CD4-positive, CD25-positive, alpha-beta regulatory T cell (primary cell): ENCODE measurements at regions not wholly inside any gene's neighbourhood (a gene's known extent, or its start where the extent isn't known, plus 50 kb on each side); places are given as distances from the start of the nearest gene placed in this dataset.
A peak's percentile ranks its signal among the peaks of the same experiment; 100 is the strongest.
"Not testable (repeated sequence)": the region's sequence is repeated elsewhere in the genome, so short reads cannot be mapped to it uniquely, and the experiment has no call there.

Experiments used
- ATAC-seq, 2 donors: fragments of 150-1000 bp; cut with Tn5 transposase; one replicate each; pipeline ENCODE4 v1.10.0; 2021; ENCODE audit warnings: low read depth in 2 of 2, moderate number of reproducible peaks in 2 of 2, moderate library complexity in 1 of 2
- DNase-seq, 3 donors: peaks; one replicate each; pipeline versions ENCODE4 v3.0.0 to v3.0.0-alpha.2; 2012 to 2022; ENCODE audit warnings: mixed read lengths in 1 of 3
- H3K27ac ChIP-seq: one replicate; pipeline ENCODE4 v1.7.0; 2013; ENCODE audit warnings: mild to moderate bottlenecking, low read length; ENCODE audit not compliant: insufficient read depth, poor library complexity, severe bottlenecking
- H3K27me3 ChIP-seq: one replicate; pipeline ENCODE4 v1.7.0; 2013; ENCODE audit warnings: low read length; ENCODE audit not compliant: control insufficient read depth, insufficient read depth
- H3K36me3 ChIP-seq: one replicate; pipeline ENCODE4 v1.7.0; 2013; ENCODE audit warnings: mild to moderate bottlenecking, low read length, moderate library complexity; ENCODE audit not compliant: control insufficient read depth, insufficient read depth
- H3K4me1 ChIP-seq: 2 replicates; pipeline ENCODE4 v1.7.0; 2013; ENCODE audit warnings: mild to moderate bottlenecking, low read length; ENCODE audit not compliant: insufficient read depth, control insufficient read depth, poor library complexity, severe bottlenecking
- H3K4me3 ChIP-seq: one replicate; pipeline ENCODE4 v1.7.0; 2013; ENCODE audit warnings: low read depth, mild to moderate bottlenecking, low read length, moderate library complexity
- H3K9me3 ChIP-seq, 2 experiments: 1 replicate in 1 of 2; 2 replicates in 1 of 2; pipeline ENCODE4 v1.7.0; 2013; ENCODE audit warnings: low read length in 2 of 2, mild to moderate bottlenecking in 1 of 2, moderate library complexity in 1 of 2; ENCODE audit not compliant: control insufficient read depth in 2 of 2
- H3K27ac Mint-ChIP-seq, 3 donors: one replicate each; pipeline ENCODE4 v1.8.0; 2020 to 2022; ENCODE audit warnings: mild to moderate bottlenecking in 3 of 3, mixed read lengths in 3 of 3, moderate library complexity in 2 of 3
- H3K27me3 Mint-ChIP-seq: one replicate; pipeline ENCODE4 v1.8.0; 2022; ENCODE audit warnings: mild to moderate bottlenecking, mixed read lengths
- H3K36me3 Mint-ChIP-seq: one replicate; pipeline ENCODE4 v1.8.0; 2020; ENCODE audit warnings: mixed read lengths
- H3K4me1 Mint-ChIP-seq, 4 donors: one replicate each; pipeline ENCODE4 v1.8.0; 2020 to 2022; ENCODE audit warnings: mixed read lengths in 4 of 4, mild to moderate bottlenecking in 1 of 4
- H3K4me3 Mint-ChIP-seq, 4 donors: one replicate each; pipeline ENCODE4 v1.8.0; 2020 to 2022; ENCODE audit warnings: mild to moderate bottlenecking in 4 of 4, mixed read lengths in 4 of 4, moderate library complexity in 3 of 4
- H3K9me3 Mint-ChIP-seq, 7 donors: one replicate each; pipeline ENCODE4 v1.8.0; 2020 to 2022; ENCODE audit warnings: mixed read lengths in 7 of 7, mild to moderate bottlenecking in 3 of 7, moderate library complexity in 2 of 7

DNA sequence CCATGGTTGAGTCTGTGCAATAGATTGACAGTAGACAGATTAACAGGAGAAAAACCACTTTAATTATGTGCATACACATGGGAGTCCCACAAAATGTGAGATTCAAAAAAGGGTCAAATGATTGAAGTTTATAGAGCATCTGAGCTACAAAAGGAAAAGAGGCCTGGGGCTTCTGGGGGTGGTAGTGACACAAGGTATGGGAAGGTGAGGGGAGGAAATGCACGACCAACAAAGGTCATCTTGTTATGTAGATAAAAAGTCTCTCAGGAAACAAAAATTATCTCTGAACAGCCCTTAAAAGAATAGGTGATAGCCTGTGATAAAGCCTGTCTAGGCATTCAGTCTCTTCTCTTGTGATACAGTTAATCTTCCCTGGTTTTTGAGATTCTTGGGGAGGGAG is 141.7 kb downstream of the SEC23IP start:
- ATAC-seq (no peak), DNase-seq (no peak)
- Histone ChIP-seq H3K4me3 (no peak overlapping the region), H3K27me3 (peaks cover 6% of the 10 kb centered on the region), H3K36me3 (no peaks in the 10 kb centered on the region), H3K4me1 (no peaks in the 10 kb centered on the region), H3K27ac (no peak overlapping the region), H3K9me3 (no peaks in the 10 kb centered on the region)
- Mint-ChIP-seq H3K9me3 (peaks cover 0 to 2% (median 0%) of the 10 kb centered on the region in 7 donors), H3K4me1 (no peaks in the 10 kb centered on the region), H3K4me3 (no peak overlapping the region), H3K27me3 (peaks cover 28% of the 10 kb centered on the region), H3K27ac (no peak overlapping the region), H3K36me3 (no peaks in the 10 kb centered on the region)

DNA sequence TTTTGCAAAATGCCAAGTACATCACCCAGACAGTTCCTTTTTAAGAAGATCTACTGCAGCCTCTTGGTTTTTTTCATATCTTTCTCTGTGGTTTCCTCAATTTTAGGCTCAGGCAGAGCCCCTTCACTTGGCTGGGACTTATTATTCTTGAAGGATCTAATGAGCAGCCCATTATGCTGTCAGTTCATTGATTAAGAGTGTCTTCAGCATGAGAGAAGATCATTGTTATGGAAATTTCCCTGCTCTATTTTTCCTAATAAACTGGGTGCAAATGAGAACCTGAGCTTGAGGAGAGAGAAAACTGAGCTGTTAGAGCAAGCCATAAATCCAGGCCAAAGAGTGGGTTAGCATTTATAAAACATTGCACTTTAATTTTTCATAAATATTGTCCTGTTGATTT is 146.5 kb downstream of the SEC23IP start:
- Mint-ChIP-seq H3K9me3 (peaks cover 0 to 2% (median 0%) of the 10 kb centered on the region in 7 donors), H3K4me1 (no peaks in the 10 kb centered on the region), H3K27me3 (peaks cover 19% of the 10 kb centered on the region), H3K4me3 (no peak overlapping the region), H3K27ac (no peak overlapping the region), H3K36me3 (no peaks in the 10 kb centered on the region)
- H3K9me3 ChIP-seq, result no peaks in the 10 kb centered on the region
- no peak overlapping the region for H3K4me3 ChIP-seq
- no peaks in the 10 kb centered on the region for H3K4me1 ChIP-seq
- no peak overlapping the region for H3K27ac ChIP-seq
- no peaks in the 10 kb centered on the region for H3K27me3 ChIP-seq
- DNase-seq (no peak), ATAC-seq (no peak)
- H3K36me3 ChIP-seq, result no peaks in the 10 kb centered on the region

DNA sequence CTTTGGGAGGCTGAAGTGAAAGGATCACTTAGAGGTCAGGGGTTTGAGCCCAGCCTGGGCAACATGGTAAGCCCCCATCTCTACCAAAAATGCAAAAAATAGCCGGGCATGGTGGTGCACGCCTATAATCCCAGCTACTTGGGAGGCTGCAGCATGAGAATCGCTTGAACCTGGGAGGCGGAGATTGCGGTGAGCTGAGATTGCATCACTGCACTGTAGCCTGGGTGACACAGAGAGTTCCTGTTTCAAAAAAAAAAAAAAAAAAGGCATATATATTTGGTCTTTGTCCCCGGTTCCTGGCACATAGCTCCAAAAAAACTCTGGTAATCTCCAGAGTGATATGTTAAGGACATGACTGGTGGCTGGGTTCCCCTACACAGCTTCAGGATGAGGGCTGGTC is 147.3 kb downstream of the SEC23IP start:
- H3K4me3 Mint-ChIP-seq, result no peak overlapping the region
- no peaks in the 10 kb centered on the region for H3K4me1 Mint-ChIP-seq
- H3K4me3 ChIP-seq, result no peak overlapping the region
- no peak overlapping the region for H3K27ac Mint-ChIP-seq
- H3K36me3 Mint-ChIP-seq, result no peaks in the 10 kb centered on the region
- DNase-seq (no peak), ATAC-seq (no peak)
- H3K27me3 ChIP-seq, result no peaks in the 10 kb centered on the region
- peaks cover 0 to 2% (median 0%) of the 10 kb centered on the region in 7 donors for H3K9me3 Mint-ChIP-seq
- H3K27me3 Mint-ChIP-seq, result peaks cover 11% of the 10 kb centered on the region
- H3K27ac ChIP-seq, result no peak overlapping the region
- no peaks in the 10 kb centered on the region for H3K36me3 ChIP-seq
- H3K9me3 ChIP-seq, result no peaks in the 10 kb centered on the region
- no peaks in the 10 kb centered on the region for H3K4me1 ChIP-seq

DNA sequence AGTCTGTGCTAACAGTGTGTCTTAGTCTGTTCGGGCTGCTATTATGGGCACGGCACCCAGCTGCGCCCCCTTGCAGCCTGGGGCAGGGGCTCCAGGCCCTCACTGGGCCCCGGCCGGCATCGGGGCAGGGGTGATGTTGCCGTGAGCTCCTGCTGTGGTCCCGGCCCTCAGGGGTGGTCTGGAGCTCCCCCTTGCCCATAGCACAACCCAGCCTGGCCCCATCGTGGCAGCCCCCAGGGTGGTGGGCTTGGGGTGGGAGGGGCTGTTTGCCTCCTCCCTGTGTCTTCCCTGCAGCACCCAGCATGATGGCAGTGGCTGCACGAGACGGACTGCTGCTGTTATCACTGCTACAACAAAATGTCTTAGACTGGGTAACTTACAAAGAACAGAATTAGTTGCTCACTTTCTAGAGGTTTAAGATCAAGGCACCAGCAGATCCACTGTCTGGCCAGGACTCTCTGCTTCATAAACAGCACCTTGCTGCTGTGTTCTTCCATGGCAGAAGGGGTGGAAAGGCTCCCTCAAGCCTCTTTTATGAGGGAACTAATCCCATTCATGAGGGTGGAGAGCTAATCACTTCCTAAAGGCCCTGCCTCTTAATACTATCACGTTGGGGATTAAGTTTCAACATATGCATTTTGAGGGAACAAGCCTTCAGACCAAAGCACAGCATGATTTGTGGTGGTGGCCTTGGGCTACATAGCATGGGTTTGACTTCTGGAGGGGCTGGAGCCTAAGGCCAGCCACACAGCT is 149.5 kb downstream of the SEC23IP start:
- H3K4me3 ChIP-seq, result no peak overlapping the region
- ATAC-seq (no peak), DNase-seq (no peak)
- no peak overlapping the region for H3K27ac ChIP-seq
- Mint-ChIP-seq H3K9me3 (peaks cover 0 to 3% (median 0%) of the 10 kb centered on the region in 7 donors), H3K36me3 (no peaks in the 10 kb centered on the region), H3K27ac (no peak overlapping the region), H3K27me3 (no peaks in the 10 kb centered on the region), H3K4me1 (no peaks in the 10 kb centered on the region), H3K4me3 (no peak overlapping the region)
- H3K9me3 ChIP-seq, result no peaks in the 10 kb centered on the region
- H3K4me1 ChIP-seq, result no peaks in the 10 kb centered on the region
- H3K27me3 ChIP-seq, result no peaks in the 10 kb centered on the region
- H3K36me3 ChIP-seq, result no peaks in the 10 kb centered on the region

DNA sequence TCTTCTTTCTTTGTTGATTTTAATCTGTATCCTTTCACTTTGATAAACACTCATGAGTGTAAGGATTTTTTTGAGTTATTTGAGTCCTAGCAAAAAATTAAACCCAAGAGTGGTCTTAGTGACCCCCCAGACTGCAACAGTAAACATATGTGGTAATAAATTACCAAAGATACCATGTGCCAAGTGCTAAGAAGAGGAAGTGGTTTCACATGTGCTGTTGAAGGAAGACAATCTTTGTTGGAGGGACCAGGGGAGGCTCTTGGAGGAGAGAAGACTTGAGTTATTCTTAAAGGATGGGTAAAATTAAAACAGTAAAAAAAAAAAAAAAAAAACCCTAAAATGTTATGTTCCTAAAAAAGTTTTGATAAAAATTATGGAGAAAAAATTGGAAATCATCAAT is 150.2 kb downstream of the SEC23IP start:
- H3K36me3 ChIP-seq, result no peaks in the 10 kb centered on the region
- ATAC-seq, result no peak
- H3K4me1 ChIP-seq, result no peaks in the 10 kb centered on the region
- no peaks in the 10 kb centered on the region for H3K27me3 Mint-ChIP-seq
- no peaks in the 10 kb centered on the region for H3K27me3 ChIP-seq
- H3K9me3 Mint-ChIP-seq, result peaks cover 0 to 4% (median 0%) of the 10 kb centered on the region in 7 donors
- H3K9me3 ChIP-seq, result no peaks in the 10 kb centered on the region
- H3K4me3 Mint-ChIP-seq, result no peak overlapping the region
- no peak overlapping the region for H3K4me3 ChIP-seq
- H3K36me3 Mint-ChIP-seq, result no peaks in the 10 kb centered on the region
- H3K27ac ChIP-seq, result no peak overlapping the region
- DNase-seq, result no peak
- no peak overlapping the region for H3K27ac Mint-ChIP-seq
- H3K4me1 Mint-ChIP-seq, result no peaks in the 10 kb centered on the region

DNA sequence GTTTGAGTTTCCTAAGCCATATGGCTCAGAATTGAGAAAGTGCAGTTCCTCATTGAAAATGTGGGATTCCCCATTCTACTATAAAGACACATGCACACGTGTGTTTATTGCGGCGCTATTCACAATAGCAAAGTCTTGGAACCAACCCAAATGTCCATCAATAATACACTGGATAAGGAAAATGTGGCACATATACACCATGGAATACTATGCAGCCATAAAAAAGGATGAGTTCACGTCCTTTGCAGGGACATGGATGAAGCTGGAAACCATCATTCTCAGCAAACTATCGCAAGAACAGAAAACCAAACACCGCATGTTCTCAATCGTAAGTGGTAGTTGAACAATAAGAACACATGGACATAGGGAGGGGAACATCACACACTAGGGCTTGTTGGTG is 154.8 kb downstream of the SEC23IP start:
- not testable (repeated sequence) for H3K36me3 Mint-ChIP-seq, H3K27ac ChIP-seq, H3K9me3 ChIP-seq, DNase-seq, H3K4me1 ChIP-seq, H3K27me3 Mint-ChIP-seq, H3K27me3 ChIP-seq, ATAC-seq, H3K4me3 ChIP-seq, H3K4me1 Mint-ChIP-seq, H3K4me3 Mint-ChIP-seq, H3K36me3 ChIP-seq, H3K9me3 Mint-ChIP-seq
- peak overlapping the region in 1 of 3 donors; percentile 19 for H3K27ac Mint-ChIP-seq

DNA sequence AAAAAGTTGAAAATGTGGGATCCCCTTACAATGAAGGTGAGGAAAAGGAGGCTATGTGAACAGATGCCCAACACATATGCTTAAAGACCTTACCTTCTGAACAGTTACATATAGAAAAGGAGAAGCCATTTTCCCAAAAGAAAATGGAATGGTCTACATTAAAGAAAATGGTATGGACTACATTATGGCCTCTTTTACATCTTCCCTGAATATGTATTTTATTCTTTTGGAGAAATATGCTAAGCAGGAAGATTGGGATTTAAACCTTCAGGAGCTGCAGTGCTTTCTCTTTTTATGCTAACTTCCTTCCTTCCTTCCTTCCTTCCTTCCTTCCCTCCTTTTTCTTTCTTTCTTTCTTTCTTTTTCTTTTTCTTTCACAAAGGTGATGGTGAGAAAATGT is 155.4 kb downstream of the SEC23IP start:
- H3K4me1 Mint-ChIP-seq, result no peaks in the 10 kb centered on the region
- peaks cover 0 to 4% (median 0%) of the 10 kb centered on the region in 7 donors for H3K9me3 Mint-ChIP-seq
- Histone ChIP-seq H3K4me1 (no peaks in the 10 kb centered on the region), H3K27ac (no peak overlapping the region), H3K36me3 (no peaks in the 10 kb centered on the region), H3K9me3 (no peaks in the 10 kb centered on the region), H3K4me3 (no peak overlapping the region), H3K27me3 (peaks cover 2% of the 10 kb centered on the region)
- ATAC-seq, result no peak
- no peak for DNase-seq
- no peak overlapping the region for H3K4me3 Mint-ChIP-seq
- no peak overlapping the region for H3K27ac Mint-ChIP-seq
- H3K27me3 Mint-ChIP-seq, result peaks cover 10% of the 10 kb centered on the region
- H3K36me3 Mint-ChIP-seq, result no peaks in the 10 kb centered on the region

DNA sequence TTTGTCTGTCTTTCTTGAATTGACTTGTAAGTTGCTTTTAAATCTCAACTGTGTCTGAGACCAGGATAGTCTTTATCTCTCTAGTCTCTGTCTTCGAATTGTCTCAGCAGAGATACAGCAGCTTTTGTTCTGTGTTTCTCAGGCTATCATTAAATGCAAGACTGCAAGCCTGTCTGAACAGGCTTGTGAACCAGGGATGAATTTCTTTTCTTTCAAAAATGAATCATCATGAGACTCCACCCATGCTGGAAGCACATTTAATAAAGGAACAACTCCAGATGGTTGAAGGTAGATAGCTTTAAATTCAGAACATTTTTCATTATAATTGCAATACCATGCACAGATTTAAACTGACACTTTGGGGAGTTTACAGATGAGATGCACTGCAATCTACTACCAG is 155.9 kb downstream of the SEC23IP start:
- ATAC-seq, result no peak
- H3K27ac ChIP-seq, result no peak overlapping the region
- H3K27me3 ChIP-seq, result peaks cover 2% of the 10 kb centered on the region
- peaks cover 0 to 4% (median 0%) of the 10 kb centered on the region in 7 donors for H3K9me3 Mint-ChIP-seq
- H3K36me3 Mint-ChIP-seq, result no peaks in the 10 kb centered on the region
- no peak overlapping the region for H3K27ac Mint-ChIP-seq
- H3K27me3 Mint-ChIP-seq, result peaks cover 12% of the 10 kb centered on the region
- no peaks in the 10 kb centered on the region for H3K4me1 Mint-ChIP-seq
- H3K4me3 Mint-ChIP-seq, result no peak overlapping the region
- no peaks in the 10 kb centered on the region for H3K36me3 ChIP-seq
- no peak overlapping the region for H3K4me3 ChIP-seq
- no peaks in the 10 kb centered on the region for H3K9me3 ChIP-seq
- no peak for DNase-seq
- H3K4me1 ChIP-seq, result no peaks in the 10 kb centered on the region
